ENCODE measurements at regions not wholly inside any gene's neighbourhood (a gene's known extent, or its start where the extent isn't known, plus 50 kb on each side); places are given as distances from the start of the nearest gene placed in this dataset.

DNA sequence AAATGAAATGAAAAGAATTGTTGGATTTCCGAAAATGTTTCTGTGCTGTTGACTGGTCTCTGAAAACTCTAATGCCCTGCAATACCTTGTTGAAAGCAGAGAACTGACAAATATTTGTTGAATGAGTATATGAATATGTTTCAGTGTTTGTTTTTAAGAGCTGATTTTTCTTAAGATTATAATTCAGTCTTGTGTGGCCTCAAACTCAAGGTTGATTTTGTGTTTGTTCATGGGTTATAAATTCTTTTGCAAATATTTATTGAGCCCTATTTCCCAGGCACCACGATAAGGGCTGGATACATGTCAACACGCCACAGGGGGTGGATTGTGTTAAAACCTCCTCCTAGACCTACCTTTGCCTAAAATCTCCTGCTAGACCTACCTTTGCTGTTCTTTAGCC, 203.9 kb upstream of the PLPP4 start:
- Histone ChIP-seq H3K4me3 (ENCODE audit: low read depth, low read length) (no peak overlapping the region), H3K36me3 (no peaks in the 10 kb centered on the region), H3K9me3 (no peaks in the 10 kb centered on the region), H3K27me3 (peaks cover 3% of the 10 kb centered on the region; the same call in 1 of the 2 replicates), H3K4me1 (no peaks in the 10 kb centered on the region)
- no peak for DNase-seq
- TF ChIP-seq, protein P1, sequence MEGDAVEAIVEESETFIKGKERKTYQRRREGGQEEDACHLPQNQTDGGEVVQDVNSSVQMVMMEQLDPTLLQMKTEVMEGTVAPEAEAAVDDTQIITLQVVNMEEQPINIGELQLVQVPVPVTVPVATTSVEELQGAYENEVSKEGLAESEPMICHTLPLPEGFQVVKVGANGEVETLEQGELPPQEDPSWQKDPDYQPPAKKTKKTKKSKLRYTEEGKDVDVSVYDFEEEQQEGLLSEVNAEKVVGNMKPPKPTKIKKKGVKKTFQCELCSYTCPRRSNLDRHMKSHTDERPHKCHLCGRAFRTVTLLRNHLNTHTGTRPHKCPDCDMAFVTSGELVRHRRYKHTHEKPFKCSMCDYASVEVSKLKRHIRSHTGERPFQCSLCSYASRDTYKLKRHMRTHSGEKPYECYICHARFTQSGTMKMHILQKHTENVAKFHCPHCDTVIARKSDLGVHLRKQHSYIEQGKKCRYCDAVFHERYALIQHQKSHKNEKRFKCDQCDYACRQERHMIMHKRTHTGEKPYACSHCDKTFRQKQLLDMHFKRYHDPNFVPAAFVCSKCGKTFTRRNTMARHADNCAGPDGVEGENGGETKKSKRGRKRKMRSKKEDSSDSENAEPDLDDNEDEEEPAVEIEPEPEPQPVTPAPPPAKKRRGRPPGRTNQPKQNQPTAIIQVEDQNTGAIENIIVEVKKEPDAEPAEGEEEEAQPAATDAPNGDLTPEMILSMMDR (IDR thresholded peaks at IDR 0.05; ENCODE audit: low read depth, low read length): no peak

DNA sequence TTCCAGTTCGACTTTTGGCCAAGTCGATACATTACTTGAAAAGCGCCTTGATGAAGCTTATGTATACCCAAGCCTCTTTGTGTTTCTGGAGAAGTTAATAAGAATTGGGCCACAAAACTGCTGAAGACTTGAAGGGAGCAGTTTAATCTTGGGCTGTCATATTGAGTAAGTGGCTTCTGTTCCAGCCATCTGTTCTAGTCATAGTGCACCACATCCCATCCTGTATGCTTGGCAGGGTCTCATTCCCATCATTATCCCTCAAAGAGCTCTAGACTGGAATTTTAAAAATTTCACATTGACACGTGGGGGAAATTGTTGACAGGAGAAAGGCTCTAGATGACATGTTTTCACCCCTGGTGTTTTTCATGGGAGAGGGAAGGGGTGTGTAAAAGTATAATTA, 196.6 kb upstream of the PLPP4 start:
- DNase-seq: no peak
- no peak overlapping the region for H3K4me3 ChIP-seq (ENCODE audit: low read depth, low read length)

DNA sequence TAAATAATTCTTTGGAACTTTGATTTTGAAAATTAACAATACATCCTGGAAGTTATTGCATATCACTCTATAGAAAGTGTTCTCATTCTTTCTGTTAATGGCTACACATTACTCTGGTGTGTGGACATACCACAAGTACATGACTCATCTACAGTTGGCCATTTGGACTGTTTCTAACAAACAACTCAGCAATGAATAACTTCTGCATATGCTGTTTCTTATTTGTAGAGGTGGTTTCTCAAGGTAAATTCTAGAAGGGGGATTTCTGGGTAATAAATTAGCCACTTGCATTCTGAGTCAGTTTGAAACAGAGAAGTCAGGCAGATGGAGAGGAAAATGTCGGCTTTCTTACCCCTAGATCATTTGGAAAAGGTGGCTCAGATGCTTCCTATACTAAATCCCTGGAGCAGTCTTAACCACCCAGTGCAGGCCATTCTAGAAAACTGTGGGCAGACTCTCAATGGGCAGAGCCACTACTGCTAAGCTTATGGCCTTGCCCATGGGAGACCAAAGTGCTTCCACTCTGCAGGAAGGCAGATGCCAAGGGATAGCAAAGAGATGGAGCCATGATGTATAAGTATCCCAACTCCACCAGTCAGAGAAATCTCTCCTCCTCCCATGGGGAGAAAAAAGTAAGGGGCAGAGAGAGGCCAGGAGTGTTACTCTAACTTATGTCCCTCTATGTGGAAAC, 194.0 kb upstream of the PLPP4 start:
- H3K9me3 ChIP-seq: no peaks in the 10 kb centered on the region
- H3K36me3 ChIP-seq: no peaks in the 10 kb centered on the region
- no peak overlapping the region for H3K4me3 ChIP-seq (ENCODE audit: low read depth, low read length)
- H3K4me1 ChIP-seq: no peaks in the 10 kb centered on the region
- DNase-seq: no peak
- H3K27me3 ChIP-seq: peaks cover 15% of the 10 kb centered on the region
- TF ChIP-seq, protein P1 (IDR thresholded peaks at IDR 0.05; ENCODE audit: low read depth, low read length): no peak

More for the DNA sequence above, 196.6 kb upstream of the PLPP4 start:
- H3K27me3 ChIP-seq: peaks cover 14% of the 10 kb centered on the region
- TF ChIP-seq, protein P1 (IDR thresholded peaks at IDR 0.05; ENCODE audit: low read depth, low read length): no peak
- H3K36me3 ChIP-seq: no peaks in the 10 kb centered on the region
- no peaks in the 10 kb centered on the region for H3K9me3 ChIP-seq
- H3K4me1 ChIP-seq: no peaks in the 10 kb centered on the region

DNA sequence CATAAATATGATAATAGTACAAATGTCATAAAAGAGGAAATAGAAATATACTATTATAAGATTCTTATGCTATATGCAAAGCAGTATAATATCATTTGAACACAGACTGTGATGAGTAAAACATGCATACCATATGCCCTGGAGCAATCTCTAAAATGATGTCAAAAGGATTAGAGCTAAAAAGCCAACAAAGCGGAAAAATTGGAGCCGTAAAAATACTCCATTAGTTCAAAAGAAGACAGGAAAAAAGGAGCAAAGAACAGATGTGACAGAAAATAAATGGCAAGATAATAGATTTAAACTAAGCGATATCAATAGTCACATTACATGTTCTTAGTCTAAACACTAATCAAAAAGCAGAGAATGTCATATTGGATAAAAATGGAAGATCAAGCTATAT, 191.0 kb upstream of the PLPP4 start:
- no peak for DNase-seq
- TF ChIP-seq, protein P1 (IDR thresholded peaks at IDR 0.05; ENCODE audit: low read depth, low read length): no peak
- H3K4me3 ChIP-seq (ENCODE audit: low read depth, low read length): no peak overlapping the region
- peaks cover 15% of the 10 kb centered on the region for H3K27me3 ChIP-seq
- H3K36me3 ChIP-seq: no peaks in the 10 kb centered on the region
- no peaks in the 10 kb centered on the region for H3K4me1 ChIP-seq
- H3K9me3 ChIP-seq: no peaks in the 10 kb centered on the region

DNA sequence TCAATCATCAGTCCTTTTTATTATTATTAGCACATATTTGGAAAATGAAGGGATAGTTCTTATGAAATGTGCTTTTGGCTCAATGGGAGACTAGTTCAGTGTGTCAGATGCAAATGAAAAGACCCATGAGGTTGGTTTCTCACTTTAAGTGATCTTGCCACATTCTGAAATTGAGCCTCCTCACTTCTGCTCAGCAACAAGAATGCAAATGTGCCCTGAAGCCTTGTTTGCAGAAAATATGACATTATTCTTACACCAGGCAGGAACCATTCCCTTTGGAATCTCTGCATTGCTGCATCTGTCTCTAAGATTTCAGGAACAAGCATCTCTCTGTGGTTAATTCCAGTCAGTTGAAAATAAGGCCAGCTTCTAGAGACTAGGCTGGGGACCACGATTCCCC, 186.1 kb upstream of the PLPP4 start:
- no peaks in the 10 kb centered on the region for H3K36me3 ChIP-seq
- TF ChIP-seq, protein P1 (IDR thresholded peaks at IDR 0.05; ENCODE audit: low read depth, low read length): no peak

DNA sequence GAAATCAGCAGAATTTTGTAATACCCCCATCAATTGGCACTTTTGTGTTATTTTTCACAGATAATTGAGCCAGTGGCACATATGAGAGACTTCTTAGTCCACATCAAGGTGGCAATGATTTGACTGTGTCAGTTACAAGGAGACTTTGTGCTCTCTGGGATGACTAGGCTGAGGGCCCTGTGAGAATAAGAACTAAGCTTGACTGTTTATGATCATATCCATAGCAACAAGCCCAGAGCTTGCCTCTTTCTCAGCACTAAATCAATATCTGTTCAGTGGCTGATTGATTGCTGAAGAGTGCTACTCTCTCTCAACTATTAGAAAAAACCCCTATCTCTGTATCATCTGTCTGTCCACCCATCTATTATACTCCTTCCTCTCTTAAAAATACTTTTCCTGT, 185.3 kb upstream of the PLPP4 start:
- Histone ChIP-seq H3K9me3 (no peaks in the 10 kb centered on the region), H3K27me3 (no peaks in the 10 kb centered on the region), H3K4me3 (ENCODE audit: low read depth, low read length) (no peak overlapping the region), H3K36me3 (no peaks in the 10 kb centered on the region), H3K4me1 (no peaks in the 10 kb centered on the region)
- no peak for DNase-seq
- TF ChIP-seq, protein P1 (IDR thresholded peaks at IDR 0.05; ENCODE audit: low read depth, low read length): no peak

More for the DNA sequence above, 186.1 kb upstream of the PLPP4 start:
- Histone ChIP-seq H3K27me3 (no peaks in the 10 kb centered on the region), H3K4me3 (ENCODE audit: low read depth, low read length) (no peak overlapping the region), H3K9me3 (no peaks in the 10 kb centered on the region), H3K4me1 (no peaks in the 10 kb centered on the region)
- DNase-seq: no peak
